HCT116 (cell line): ENCODE measurements at regions not wholly inside any gene's neighbourhood (a gene's known extent, or its start where the extent isn't known, plus 50 kb on each side); places are given as distances from the start of the nearest gene placed in this dataset.

Source experiments
- CTCF ChIP-seq, 3 experiments: fragments of 200-600 bp in 1 of 3; sonication (generic) in 1 of 3; IDR thresholded peaks in 2 of 3; conservative IDR thresholded peaks in 1 of 3; 2 replicates each; pipeline ENCODE4 v1.5.1; 2012 to 2017; ENCODE audit warnings: low read depth in 2 of 3, low read length in 2 of 3, antibody characterized with exemption in 1 of 3, borderline replicate concordance in 1 of 3, control low read depth in 1 of 3, mild to moderate bottlenecking in 1 of 3, mixed read lengths in 1 of 3, mixed run types in 1 of 3, moderate library complexity in 1 of 3; ENCODE audit not compliant: insufficient read depth in 1 of 3
- ELF1 ChIP-seq: IDR thresholded peaks from 2 replicates; pipeline ENCODE4 v1.6.1; 2012; ENCODE audit warnings: low read depth, borderline replicate concordance
- EZH2 ChIP-seq: fragments of 200-600 bp; sonication (generic); IDR thresholded peaks from 2 replicates; pipeline ENCODE4 v1.6.1; 2017; ENCODE audit warnings: antibody characterized with exemption, mixed run types
- EZH2phosphoT487 ChIP-seq: fragments of 200-600 bp; IDR thresholded peaks from 2 replicates; pipeline ENCODE4 v1.6.1; 2018; ENCODE audit warnings: antibody characterized with exemption, borderline replicate concordance
- JUND ChIP-seq: IDR thresholded peaks from 2 replicates; pipeline ENCODE4 v1.6.1; 2012
- MAX ChIP-seq: IDR thresholded peaks from 2 replicates; pipeline ENCODE4 v1.6.1; 2012
- POLR2A ChIP-seq: IDR thresholded peaks from 2 replicates; pipeline ENCODE4 v1.7.0; 2011; ENCODE audit warnings: borderline replicate concordance; ENCODE audit not compliant: insufficient read depth, insufficient read length; ENCODE audit errors: extremely low read depth
- POLR2AphosphoS5 ChIP-seq: IDR thresholded peaks from 2 replicates; pipeline ENCODE4 v1.6.1; 2011; ENCODE audit warnings: mild to moderate bottlenecking, low read depth, low read length, moderate library complexity
- RAD21 ChIP-seq: IDR thresholded peaks from 2 replicates; pipeline ENCODE4 v1.6.1; 2012; ENCODE audit warnings: low read depth, mild to moderate bottlenecking
- REST ChIP-seq: IDR thresholded peaks from 2 replicates; pipeline ENCODE4 v1.6.1; 2012; ENCODE audit warnings: low read depth
- SIN3A ChIP-seq: IDR thresholded peaks from 2 replicates; pipeline ENCODE4 v1.6.1; 2012; ENCODE audit warnings: low read depth

GRCh38 chr18:41893432-41893831, 61.6 kb upstream of the PIK3C3 start:
- TF ChIP-seq POLR2A (no peak), EZH2phosphoT487 (no peak), POLR2AphosphoS5 (no peak), ELF1 (no peak), CTCF (IDR thresholded peaks at IDR 0.05 in 2 of 3, conservative IDR thresholded peaks at IDR 0.05 in 1 of 3; ENCODE audit: borderline replicate concordance in 1 of 3, insufficient read depth in 1 of 3, low read depth in 2 of 3, low read length in 2 of 3) (no peak), SIN3A (no peak), EZH2 (no peak), REST (no peak), RAD21 (no peak), MAX (no peak), JUND (no peak)
